Activated CD8-positive, alpha-beta memory T cell treated with anti-CD3 and anti-CD28 coated beads for 36 hours (primary cell): ENCODE measurements at regions not wholly inside any gene's neighbourhood (a gene's known extent, or its start where the extent isn't known, plus 50 kb on each side); places are given as distances from the start of the nearest gene placed in this dataset.

Experiments used
- CTCF ChIA-PET: fragments of 350-600 bp; sonication (Branson Sonifier 250); formaldehyde crosslinking; loops from one replicate; lab custom pipeline; 2021; ENCODE audit warnings: antibody characterized with exemption; lab: Charles Lee
- POLR2A ChIA-PET: fragments of 350-600 bp; sonication (Branson Sonifier 250); formaldehyde crosslinking; loops from one replicate; lab custom pipeline; 2021; ENCODE audit warnings: antibody characterized with exemption; lab: Charles Lee

DNA sequence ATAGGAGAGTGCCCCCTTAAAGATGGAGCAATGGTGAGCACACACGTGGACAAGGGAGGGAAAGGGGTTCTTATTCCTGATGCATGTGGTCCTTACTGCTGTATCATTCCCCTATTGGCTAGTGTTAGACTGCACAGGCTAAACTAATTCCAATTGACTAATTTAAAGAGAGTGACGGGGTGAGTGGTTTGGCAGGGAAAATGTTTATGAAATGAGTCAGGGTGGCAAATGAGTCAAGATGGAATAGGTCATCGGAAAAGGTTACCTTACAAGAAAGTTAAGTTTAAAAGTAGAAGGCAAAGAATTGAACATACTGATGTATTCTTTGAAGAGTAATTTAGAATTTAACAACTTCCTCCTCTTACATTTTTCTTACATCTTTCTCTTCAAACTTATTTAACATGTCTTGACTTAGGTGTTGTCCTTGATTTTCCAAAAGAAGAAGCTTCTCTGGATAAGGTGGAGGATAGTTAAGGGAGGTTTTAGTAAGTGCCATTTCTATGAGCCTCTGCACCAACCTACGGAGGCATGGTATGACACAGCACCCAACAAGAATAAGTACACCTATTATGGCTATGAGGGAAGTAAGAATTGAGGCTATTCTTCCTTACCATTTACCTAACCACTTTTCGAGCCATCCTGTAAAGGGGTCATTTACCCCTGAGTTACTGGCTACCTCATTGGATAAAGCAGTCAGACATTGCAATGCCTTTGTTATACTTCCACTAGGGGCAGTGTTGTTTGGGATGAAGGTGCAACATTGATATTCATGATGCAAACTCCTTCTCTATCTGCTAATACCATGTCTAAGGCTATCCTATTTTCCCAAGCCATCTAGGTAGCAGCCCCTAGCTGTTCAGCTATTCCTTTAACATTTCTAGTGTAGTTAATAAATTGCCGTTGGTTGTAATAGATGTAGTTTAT, 1345.8 kb upstream of the LRRTM1 start:
- ChIA-PET POLR2A (no interaction called here), CTCF (interaction anchor here (0.6 kb wide), 1 partner anchor 15 kb away, joined by 3 read pairs; no protein-coding TSS in a partner anchor)

- CTCF ChIA-PET: interaction anchor here (0.5 kb wide), 1 partner anchor 85 kb away, joined by 3 read pairs; no protein-coding TSS in a partner anchor
- POLR2A ChIA-PET: no interaction called here
These were observed 1344.3 kb upstream of the LRRTM1 start for GRCh38 chr2:81648806-81649205.

GRCh38 chr2:81648370-81648769, 1343.8 kb upstream of the LRRTM1 start:
- POLR2A ChIA-PET: no interaction called here
- CTCF ChIA-PET: no interaction called here

DNA sequence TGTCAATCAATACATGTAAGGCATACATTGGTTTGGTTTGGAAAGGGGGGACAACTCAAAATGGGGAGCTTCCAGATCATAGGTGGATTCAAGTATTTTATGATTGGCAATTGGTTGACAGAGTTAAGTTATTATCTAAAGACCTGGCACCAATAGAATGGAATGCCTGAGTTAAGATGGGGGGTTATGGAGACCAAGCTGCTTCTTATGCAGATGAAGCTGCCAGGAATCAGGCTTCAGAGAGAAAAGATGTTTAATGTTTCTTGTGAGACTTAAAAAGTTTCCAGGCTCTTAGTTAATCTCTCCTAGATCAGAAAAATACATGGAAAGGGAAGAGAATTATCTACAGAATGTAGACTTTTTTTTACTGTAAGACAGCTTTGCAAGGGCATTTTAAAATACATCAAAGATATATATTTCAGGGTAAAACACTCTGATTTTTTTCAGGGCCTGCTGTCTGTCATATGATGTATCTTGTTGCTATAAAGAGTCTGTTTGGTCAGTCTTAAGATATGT, 1343.2 kb upstream of the LRRTM1 start:
- POLR2A ChIA-PET: no interaction called here
- CTCF ChIA-PET: no interaction called here

GRCh38 chr2:81645745-81646301, 1341.3 kb upstream of the LRRTM1 start:
- POLR2A ChIA-PET: no interaction called here
- CTCF ChIA-PET: no interaction called here

DNA sequence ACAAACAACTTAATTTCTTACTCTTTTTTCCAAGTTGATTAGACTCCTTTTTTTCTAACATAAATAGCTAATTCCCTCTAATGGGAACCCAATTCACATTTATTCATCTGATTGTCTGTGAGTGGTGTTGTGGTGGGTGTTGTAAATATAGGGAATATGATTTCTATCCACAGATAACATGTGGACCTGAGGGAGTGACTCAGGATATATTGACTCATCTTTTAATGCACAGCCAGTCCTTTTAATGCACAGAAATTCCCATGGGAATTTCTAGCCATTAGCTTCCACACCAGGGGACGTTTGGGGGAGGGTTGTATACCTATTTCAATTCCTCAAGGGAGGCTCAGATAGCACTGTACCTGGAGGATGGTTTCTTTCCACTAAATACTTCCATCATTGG, 1339.6 kb upstream of the LRRTM1 start:
- CTCF ChIA-PET: no interaction called here
- POLR2A ChIA-PET: no interaction called here

DNA sequence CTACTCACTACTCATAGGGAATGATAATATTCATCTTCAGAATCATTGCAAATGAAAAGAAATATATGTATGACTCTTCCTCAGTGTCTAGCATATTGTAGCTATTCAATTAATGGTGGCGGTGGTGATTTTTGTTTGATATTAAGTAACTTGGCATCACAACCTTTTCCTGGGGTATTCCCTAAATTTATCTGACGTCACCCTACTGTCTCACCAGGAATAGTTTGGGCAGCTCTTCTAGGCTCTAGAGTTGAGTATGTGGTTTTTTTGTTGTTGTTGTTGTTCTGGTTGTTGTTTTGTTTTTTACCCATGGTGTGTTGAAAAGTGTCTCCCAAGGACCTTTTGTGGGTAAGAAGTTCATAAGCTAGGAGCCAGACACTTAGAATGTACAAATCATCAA, 1320.3 kb upstream of the LRRTM1 start:
- CTCF ChIA-PET: no interaction called here
- POLR2A ChIA-PET: no interaction called here

DNA sequence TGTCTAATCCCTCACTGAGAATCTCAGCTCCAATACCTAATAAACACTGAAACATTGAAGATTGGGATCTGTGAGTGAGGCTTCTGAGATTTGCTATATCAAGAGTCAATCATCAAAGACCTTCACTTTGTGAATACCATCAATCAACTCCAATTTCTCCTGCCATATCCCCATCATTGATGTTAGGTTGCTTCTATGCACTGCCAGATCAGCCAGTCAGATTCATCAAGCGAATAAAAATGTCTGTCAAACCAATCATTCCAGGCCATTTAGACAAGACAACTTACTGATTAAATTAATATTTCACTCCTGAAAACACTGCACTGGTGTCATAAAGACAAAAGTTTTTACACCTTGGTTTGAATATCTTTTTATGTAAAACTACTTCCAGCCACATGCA, 1295.5 kb upstream of the LRRTM1 start:
- CTCF ChIA-PET: no interaction called here
- POLR2A ChIA-PET: no interaction called here

DNA sequence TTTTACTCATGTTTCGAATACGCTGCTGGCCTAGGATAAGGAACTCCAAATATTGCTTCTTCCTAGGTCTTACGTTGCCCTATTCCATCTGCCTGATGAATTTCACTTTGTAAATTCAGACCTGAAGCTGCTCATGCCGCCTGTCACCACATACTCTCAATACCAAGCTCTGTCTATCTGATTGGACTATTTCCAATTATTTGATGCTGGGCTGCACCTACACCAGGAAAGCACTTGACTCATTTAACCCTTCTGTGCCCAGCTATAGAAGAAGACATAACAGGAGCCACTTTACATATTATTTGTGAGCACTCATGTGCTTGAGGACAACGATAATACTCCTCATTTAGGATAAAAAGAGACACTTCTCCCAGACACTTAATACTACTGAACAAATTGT, 1293.9 kb upstream of the LRRTM1 start:
- ChIA-PET POLR2A (no interaction called here), CTCF (no interaction called here)

DNA sequence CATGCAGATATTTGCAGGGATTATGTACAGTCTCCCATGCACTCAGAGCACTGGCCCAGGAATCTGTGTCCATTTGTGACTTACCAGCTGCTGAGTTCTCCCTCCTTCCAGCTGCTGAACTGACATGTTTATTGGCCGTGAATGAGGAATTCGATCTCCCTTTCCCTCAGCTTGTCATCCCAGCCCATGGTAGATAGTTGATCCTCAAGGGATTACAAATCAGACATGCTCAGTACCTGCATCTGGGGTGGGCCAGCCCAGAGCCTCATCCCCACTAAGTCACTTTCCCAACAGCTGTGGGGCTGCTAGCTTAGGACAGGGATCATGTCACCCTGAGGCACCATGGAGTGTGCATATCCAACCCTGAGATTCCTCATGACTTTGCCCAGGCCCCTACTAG, 1284.9 kb upstream of the LRRTM1 start:
- ChIA-PET CTCF (no interaction called here), POLR2A (no interaction called here)

DNA sequence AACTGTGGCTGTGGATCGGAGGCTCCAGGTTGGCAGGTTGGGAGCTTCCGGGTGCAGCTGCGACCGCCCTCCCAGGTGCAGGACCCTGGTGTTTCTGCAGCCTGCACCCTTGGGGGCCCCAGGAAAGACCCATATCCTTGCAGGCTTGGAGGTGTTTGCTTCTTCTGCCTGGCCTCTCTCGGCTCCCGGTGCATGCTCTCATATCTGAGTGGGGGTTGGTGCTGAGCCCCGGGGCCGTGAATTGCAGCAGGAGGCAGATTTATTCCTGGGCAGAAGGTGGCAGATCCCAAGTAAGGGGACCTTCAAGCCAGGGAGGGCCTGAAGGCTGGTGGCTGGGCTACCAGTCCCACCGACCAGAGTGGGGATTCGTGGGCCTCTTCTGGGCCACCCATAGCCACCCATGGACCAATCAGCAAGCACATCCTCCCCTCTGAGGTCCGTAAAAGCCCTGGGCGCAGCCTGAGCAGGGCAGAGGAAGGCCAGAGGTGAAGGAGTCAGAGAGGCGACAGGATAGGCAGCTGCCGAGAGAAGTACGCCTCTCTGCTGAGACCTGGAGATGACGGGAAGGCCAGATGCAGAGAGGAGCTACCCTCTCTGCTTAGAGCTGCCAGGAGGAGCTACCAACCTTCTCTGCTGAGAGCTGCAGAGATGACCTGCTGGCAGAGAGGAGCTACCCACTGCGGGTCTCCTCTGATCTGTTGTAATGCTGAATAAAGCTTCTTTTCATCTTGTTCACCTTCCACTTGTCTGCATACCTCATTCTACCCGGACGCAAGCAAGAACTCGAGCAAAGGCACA, 1279.0 kb upstream of the LRRTM1 start:
- POLR2A ChIA-PET: no interaction called here
- CTCF ChIA-PET: no interaction called here

DNA sequence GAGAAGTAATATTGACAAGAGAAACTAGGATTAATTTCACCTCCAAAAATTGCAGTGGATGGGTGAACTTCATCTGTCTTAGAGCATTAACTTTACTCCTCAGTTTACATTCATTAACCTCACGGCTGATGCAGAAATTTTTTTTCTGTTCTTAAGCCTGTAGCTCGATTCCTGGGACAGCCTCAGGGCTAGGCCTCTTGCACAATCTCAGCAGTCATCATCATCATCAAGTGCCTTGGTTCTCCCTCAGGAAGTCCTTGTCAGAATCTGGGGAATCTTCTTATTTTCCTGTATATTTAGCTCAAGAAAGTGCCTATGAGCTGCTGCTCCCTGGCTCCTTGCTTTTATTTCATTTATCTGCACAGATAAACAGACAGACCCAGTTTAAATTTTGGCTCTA, 1272.2 kb upstream of the LRRTM1 start:
- CTCF ChIA-PET: no interaction called here
- POLR2A ChIA-PET: no interaction called here

DNA sequence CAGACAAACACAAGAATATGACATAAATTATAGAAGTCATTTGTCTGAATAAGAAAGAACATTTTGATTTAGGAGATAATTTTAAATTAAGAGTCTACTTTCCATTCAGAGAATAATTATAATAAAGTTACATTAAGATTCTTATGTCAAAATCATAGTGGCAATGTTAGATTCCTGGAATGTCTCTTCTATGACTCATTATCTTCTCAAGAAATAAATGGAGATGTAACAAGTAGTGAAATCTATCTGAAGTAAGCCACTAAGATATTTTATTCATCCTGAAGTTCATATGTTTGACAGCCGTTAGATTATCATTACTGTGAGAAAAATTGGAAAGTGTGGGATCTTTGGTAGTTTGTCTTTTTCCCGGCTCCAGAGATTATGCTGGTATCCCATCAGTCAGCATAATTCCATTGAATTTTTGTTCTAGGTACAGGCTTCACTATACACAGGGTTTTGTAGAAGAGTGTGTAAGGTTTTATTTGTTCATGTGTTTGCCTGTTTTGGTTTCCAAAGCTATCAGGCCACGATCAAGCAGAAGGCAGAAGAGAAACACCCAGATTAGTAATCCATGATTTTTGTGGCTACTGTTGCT, 1246.6 kb upstream of the LRRTM1 start:
- POLR2A ChIA-PET: no interaction called here

GRCh38 chr2:81550277-81550676, 1245.7 kb upstream of the LRRTM1 start:
- ChIA-PET POLR2A (no interaction called here), CTCF (no interaction called here)

More for the DNA sequence above, 1246.6 kb upstream of the LRRTM1 start:
- CTCF ChIA-PET: no interaction called here

DNA sequence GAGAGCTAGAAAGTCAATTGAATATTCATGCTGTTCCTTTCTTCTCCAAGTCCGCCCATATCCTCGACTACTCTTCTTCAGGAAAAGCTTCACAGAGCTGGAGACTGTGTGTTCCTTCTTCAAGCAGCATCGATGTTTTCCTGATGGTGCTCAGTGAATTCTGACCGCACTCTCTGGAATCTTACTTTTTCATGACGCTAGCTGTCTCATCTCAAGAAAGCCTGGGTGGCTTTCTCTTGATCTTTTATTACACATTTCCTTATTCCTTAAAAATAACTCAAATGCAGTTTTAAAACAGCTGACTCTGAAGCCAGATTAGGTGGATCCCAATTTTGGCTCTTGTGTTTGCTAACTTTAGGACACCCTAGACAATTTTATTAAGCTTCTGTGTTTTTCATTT, 1245.1 kb upstream of the LRRTM1 start:
- ChIA-PET POLR2A (no interaction called here), CTCF (no interaction called here)

GRCh38 chr2:81545626-81546025, 1241.1 kb upstream of the LRRTM1 start:
- ChIA-PET POLR2A (no interaction called here), CTCF (no interaction called here)

- ChIA-PET CTCF (no interaction called here), POLR2A (no interaction called here)
These were observed 1237.6 kb upstream of the LRRTM1 start for GRCh38 chr2:81542119-81542518.

DNA sequence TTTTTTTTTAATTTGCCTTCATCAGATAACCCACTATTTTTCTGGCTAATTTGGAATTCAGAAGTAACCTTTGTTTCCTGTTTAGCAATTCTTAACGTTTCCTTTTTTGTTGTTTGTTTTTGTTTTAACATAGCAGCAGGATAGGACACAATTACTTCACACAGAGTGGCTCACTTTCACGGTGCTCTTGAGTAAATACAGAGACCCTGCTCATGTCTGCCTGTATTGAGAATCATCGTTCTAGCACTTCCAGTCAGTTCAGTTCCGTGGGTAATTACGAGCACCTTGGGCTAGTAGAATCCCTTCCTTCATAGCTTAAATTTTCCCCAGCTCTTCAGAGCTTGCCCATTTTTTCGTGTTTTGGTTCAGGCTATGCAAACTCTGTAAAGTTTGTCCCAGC, 1225.4 kb upstream of the LRRTM1 start:
- ChIA-PET POLR2A (no interaction called here), CTCF (no interaction called here)

DNA sequence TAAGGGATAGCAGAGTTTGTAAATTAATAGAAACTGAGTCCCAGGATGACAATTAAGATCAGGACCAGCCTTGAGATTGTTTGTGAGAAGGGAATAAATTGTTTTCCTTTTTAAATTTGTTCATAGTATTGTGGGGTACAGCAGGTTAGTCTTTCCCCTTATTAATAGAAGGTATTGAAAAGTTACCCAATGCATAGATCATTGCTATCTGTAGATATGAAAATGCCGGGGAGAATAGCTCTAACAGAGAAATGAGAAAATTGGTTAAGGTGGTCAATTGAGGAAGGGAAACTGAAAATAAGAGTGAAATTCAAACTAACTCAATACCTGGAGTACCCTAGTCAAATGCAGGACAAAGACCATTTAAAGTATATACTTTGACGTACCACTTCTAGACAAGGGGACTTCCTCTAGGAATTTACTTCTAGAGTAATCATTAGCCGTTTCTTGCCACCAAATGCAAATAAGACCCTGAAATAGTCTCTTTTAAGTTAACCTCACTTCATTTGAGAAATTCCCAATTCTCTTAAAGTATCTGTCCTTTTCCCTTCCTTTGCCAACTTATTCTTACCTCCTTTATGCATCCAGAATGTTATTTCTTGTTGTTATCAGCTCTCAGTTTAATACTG, 1224.4 kb upstream of the LRRTM1 start:
- ChIA-PET POLR2A (no interaction called here), CTCF (no interaction called here)
